Muscle layer of duodenum (tissue), 2 donors: ENCODE measurements at regions not wholly inside any gene's neighbourhood (a gene's known extent, or its start where the extent isn't known, plus 50 kb on each side); places are given as distances from the start of the nearest gene placed in this dataset.

Experiments used
- H3K27ac ChIP-seq: one replicate; pipeline ENCODE4 v1.7.0; 2013; ENCODE audit warnings: mild to moderate bottlenecking, low read length
- H3K27me3 ChIP-seq: one replicate; pipeline ENCODE4 v1.7.0; 2013; ENCODE audit warnings: low read depth, mild to moderate bottlenecking, control low read depth, low read length
- H3K36me3 ChIP-seq, 2 donors: one replicate each; pipeline ENCODE4 v1.7.0; 2013; ENCODE audit warnings: low read length in 2 of 2, control low read depth in 1 of 2, mild to moderate bottlenecking in 1 of 2; ENCODE audit not compliant: insufficient read depth in 2 of 2, control insufficient read depth in 1 of 2
- H3K4me1 ChIP-seq, 2 donors: one replicate each; pipeline ENCODE4 v1.7.0; 2013; ENCODE audit warnings: low read length in 2 of 2, mild to moderate bottlenecking in 2 of 2, control low read depth in 1 of 2, moderate library complexity in 1 of 2; ENCODE audit not compliant: insufficient read depth in 2 of 2, control insufficient read depth in 1 of 2
- H3K4me3 ChIP-seq, 2 donors: one replicate each; pipeline ENCODE4 v1.7.0; 2013; ENCODE audit warnings: low read length in 2 of 2, low read depth in 1 of 2, mild to moderate bottlenecking in 1 of 2
- H3K9me3 ChIP-seq, 2 donors: one replicate each; pipeline ENCODE4 v1.7.0; 2013; ENCODE audit warnings: low read length in 2 of 2, control low read depth in 1 of 2, mild to moderate bottlenecking in 1 of 2; ENCODE audit not compliant: control insufficient read depth in 1 of 2
- donor health status: healthy.

GRCh38 chr6:168208854-168209253, 110.7 kb downstream of the DACT2 start:
- no peak overlapping the region for H3K27ac ChIP-seq
- no peaks in the 10 kb centered on the region for H3K36me3 ChIP-seq
- no peaks in the 10 kb centered on the region for H3K27me3 ChIP-seq
- no peak overlapping the region for H3K4me3 ChIP-seq
- no peaks in the 10 kb centered on the region for H3K9me3 ChIP-seq
- no peaks in the 10 kb centered on the region for H3K4me1 ChIP-seq

- no peaks in the 10 kb centered on the region for H3K4me1 ChIP-seq
- H3K27me3 ChIP-seq, result no peaks in the 10 kb centered on the region
- no peak overlapping the region for H3K27ac ChIP-seq
- H3K9me3 ChIP-seq, result no peaks in the 10 kb centered on the region
- H3K36me3 ChIP-seq, result no peaks in the 10 kb centered on the region
- no peak overlapping the region for H3K4me3 ChIP-seq
These were observed 111.2 kb downstream of the DACT2 start for GRCh38 chr6:168208402-168208801.

GRCh38 chr6:168207421-168208175, 112.0 kb downstream of the DACT2 start:
- Histone ChIP-seq H3K4me3 (no peak overlapping the region), H3K9me3 (no peaks in the 10 kb centered on the region), H3K4me1 (no peaks in the 10 kb centered on the region), H3K27ac (no peak overlapping the region), H3K27me3 (no peaks in the 10 kb centered on the region), H3K36me3 (no peaks in the 10 kb centered on the region)

GRCh38 chr6:168206661-168207274, 112.8 kb downstream of the DACT2 start:
- no peaks in the 10 kb centered on the region for H3K27me3 ChIP-seq
- no peaks in the 10 kb centered on the region for H3K4me1 ChIP-seq
- no peak overlapping the region for H3K4me3 ChIP-seq
- H3K36me3 ChIP-seq, result no peaks in the 10 kb centered on the region
- no peak overlapping the region for H3K27ac ChIP-seq
- no peaks in the 10 kb centered on the region for H3K9me3 ChIP-seq

- H3K9me3 ChIP-seq, result no peaks in the 10 kb centered on the region
- H3K36me3 ChIP-seq, result no peaks in the 10 kb centered on the region
- H3K27me3 ChIP-seq, result no peaks in the 10 kb centered on the region
- no peak overlapping the region for H3K4me3 ChIP-seq
- H3K4me1 ChIP-seq, result no peaks in the 10 kb centered on the region
- no peak overlapping the region for H3K27ac ChIP-seq
These were observed 113.4 kb downstream of the DACT2 start for GRCh38 chr6:168206186-168206585.

GRCh38 chr6:168201799-168202198, 117.8 kb downstream of the DACT2 start:
- no peak overlapping the region for H3K27ac ChIP-seq
- H3K27me3 ChIP-seq, result no peaks in the 10 kb centered on the region
- no peaks in the 10 kb centered on the region for H3K36me3 ChIP-seq
- no peak overlapping the region for H3K4me3 ChIP-seq
- H3K4me1 ChIP-seq, result no peaks in the 10 kb centered on the region
- no peaks in the 10 kb centered on the region for H3K9me3 ChIP-seq

GRCh38 chr6:168201383-168201782, 118.2 kb downstream of the DACT2 start:
- H3K4me3 ChIP-seq, result no peak overlapping the region
- H3K27me3 ChIP-seq, result no peaks in the 10 kb centered on the region
- H3K9me3 ChIP-seq, result no peaks in the 10 kb centered on the region
- H3K27ac ChIP-seq, result no peak overlapping the region
- no peaks in the 10 kb centered on the region for H3K4me1 ChIP-seq
- no peaks in the 10 kb centered on the region for H3K36me3 ChIP-seq

GRCh38 chr6:168200571-168201134, 118.9 kb downstream of the DACT2 start:
- H3K36me3 ChIP-seq, result no peaks in the 10 kb centered on the region
- H3K9me3 ChIP-seq, result no peaks in the 10 kb centered on the region
- no peaks in the 10 kb centered on the region for H3K4me1 ChIP-seq
- no peak overlapping the region for H3K4me3 ChIP-seq
- no peaks in the 10 kb centered on the region for H3K27me3 ChIP-seq
- no peak overlapping the region for H3K27ac ChIP-seq

- Histone ChIP-seq H3K4me3 (no peak overlapping the region), H3K9me3 (no peaks in the 10 kb centered on the region), H3K27ac (no peak overlapping the region), H3K27me3 (no peaks in the 10 kb centered on the region), H3K36me3 (no peaks in the 10 kb centered on the region), H3K4me1 (no peaks in the 10 kb centered on the region)
These were observed 119.5 kb upstream of the FRMD1 start for GRCh38 chr6:168198302-168199180.

- H3K4me1 ChIP-seq, result no peaks in the 10 kb centered on the region
- H3K27me3 ChIP-seq, result no peaks in the 10 kb centered on the region
- no peak overlapping the region for H3K27ac ChIP-seq
- H3K9me3 ChIP-seq, result no peaks in the 10 kb centered on the region
- no peaks in the 10 kb centered on the region for H3K36me3 ChIP-seq
- no peak overlapping the region for H3K4me3 ChIP-seq
These were observed 118.8 kb upstream of the FRMD1 start for GRCh38 chr6:168197636-168198301.
